Activated naive CD4-positive, alpha-beta T cell treated with anti-CD3 and anti-CD28 coated beads for 36 hours (primary cell): ENCODE measurements at regions not wholly inside any gene's neighbourhood (a gene's known extent, or its start where the extent isn't known, plus 50 kb on each side); places are given as distances from the start of the nearest gene placed in this dataset.

Experiments used
- CTCF ChIA-PET: fragments of 350-600 bp; sonication (Branson Sonifier 250); formaldehyde crosslinking; loops from one replicate; lab custom pipeline; 2021; ENCODE audit warnings: antibody characterized with exemption; lab: Charles Lee
- DNase-seq: peaks from one replicate; pipeline ENCODE4 v3.0.0-alpha.2; 2020
- H3K27ac Mint-ChIP-seq: one replicate; pipeline ENCODE4 v1.8.0; 2021; ENCODE audit warnings: mild to moderate bottlenecking, mixed read lengths
- H3K27me3 Mint-ChIP-seq: one replicate; pipeline ENCODE4 v1.8.0; 2021; ENCODE audit warnings: low read depth, mixed read lengths
- H3K36me3 Mint-ChIP-seq: one replicate; pipeline ENCODE4 v1.8.0; 2021; ENCODE audit warnings: low read depth, mixed read lengths
- H3K4me1 Mint-ChIP-seq: one replicate; pipeline ENCODE4 v1.8.0; 2021; ENCODE audit warnings: low read depth, mixed read lengths
- H3K4me3 Mint-ChIP-seq: one replicate; pipeline ENCODE4 v1.8.0; 2021; ENCODE audit warnings: mild to moderate bottlenecking, moderate library complexity, mixed read lengths
- H3K9me3 Mint-ChIP-seq: one replicate; pipeline ENCODE4 v1.8.0; 2021; ENCODE audit warnings: mixed read lengths
- intact Hi-C: fragments of 100-400 bp; cut with micrococcal nuclease; formaldehyde crosslinking; loops from one replicate; pipeline ENCODE4 v1.15.1; 2023

DNA sequence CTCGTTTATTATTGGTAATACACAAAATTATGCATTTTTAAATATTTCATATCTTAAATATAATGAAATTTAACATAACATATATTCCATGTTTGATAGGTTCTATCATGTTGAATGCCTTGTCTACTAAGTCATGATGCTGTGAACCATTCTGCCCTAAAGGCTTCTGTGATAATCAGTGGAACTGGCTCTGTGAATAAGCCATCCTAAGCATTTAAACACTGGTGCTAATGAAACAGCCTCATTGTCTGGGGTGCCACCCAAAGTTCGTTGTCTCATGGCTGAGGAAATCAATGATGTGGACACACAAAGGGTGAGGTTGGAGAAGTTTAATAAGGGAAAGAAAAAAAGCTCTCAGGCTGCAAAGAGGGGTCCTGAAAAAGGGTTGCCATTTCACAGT lies 264.7 kb upstream of the ZRANB2 start:
- DNase-seq: no peak
- Mint-ChIP-seq H3K27ac (no peak overlapping the region), H3K4me1 (no peaks in the 10 kb centered on the region), H3K9me3 (peaks cover 16% of the 10 kb centered on the region), H3K4me3 (no peak overlapping the region), H3K36me3 (no peaks in the 10 kb centered on the region), H3K27me3 (no peaks in the 10 kb centered on the region)
- CTCF ChIA-PET: no interaction called here
- intact Hi-C loops: no loop called here

DNA sequence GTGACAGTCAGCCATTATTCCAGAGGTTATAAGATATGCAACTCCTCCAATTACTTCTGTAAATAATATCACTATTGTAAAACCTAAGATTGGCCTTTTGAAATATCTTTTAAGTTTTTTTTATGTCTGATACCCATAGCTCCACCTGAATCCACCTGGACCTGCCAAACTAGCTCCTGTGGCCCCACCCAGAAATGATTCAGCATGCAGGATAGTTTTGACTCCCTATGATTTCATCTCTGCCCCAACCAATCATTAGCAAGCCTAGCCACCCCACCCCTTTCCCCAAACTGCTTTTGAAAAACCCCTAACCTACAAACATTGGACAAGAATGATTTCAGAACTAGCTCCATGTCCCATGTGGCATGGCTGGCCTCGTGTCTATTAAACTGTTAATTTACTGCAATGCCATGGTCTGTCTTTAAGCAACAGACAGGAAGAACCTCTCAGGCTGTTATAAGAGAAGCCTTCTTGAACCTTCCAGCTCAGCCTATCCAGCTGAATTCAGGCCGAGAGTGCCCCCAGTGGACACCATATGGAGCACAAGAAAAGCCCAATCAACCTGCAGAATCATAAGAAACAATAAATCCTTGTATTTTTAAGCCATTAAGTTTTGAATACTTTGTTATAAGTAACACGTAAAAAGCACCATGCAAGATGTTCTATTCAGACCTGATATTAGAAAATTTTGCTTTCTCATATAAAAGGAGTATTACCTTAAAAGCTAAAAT lies 263.0 kb upstream of the ZRANB2 start:
- no peaks in the 10 kb centered on the region for H3K27me3 Mint-ChIP-seq
- H3K4me3 Mint-ChIP-seq: no peak overlapping the region
- H3K36me3 Mint-ChIP-seq: no peaks in the 10 kb centered on the region
- intact Hi-C loops: no loop called here
- no peak for DNase-seq
- H3K4me1 Mint-ChIP-seq: no peaks in the 10 kb centered on the region
- CTCF ChIA-PET: no interaction called here
- H3K27ac Mint-ChIP-seq: no peak overlapping the region
- H3K9me3 Mint-ChIP-seq: peaks cover 20% of the 10 kb centered on the region

DNA sequence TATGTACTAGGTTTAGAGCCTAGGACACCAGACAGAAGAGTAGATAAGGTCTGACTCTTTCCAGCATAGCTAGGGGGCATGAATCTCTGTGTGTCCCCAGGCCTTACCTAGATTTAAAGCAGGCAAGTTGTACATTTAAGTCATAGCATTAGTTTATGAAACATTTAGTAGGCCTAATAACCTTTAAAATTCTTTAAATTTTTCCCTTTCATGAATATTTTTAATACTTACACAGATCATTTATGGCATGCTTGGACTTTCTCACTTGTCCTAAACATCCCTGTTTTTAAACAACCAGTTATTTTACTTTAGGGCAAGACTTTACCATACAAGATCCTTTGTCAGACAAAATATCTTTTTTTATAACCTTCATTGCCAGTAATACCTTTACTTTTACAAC lies 258.4 kb upstream of the ZRANB2 start:
- CTCF ChIA-PET: no interaction called here
- no peaks in the 10 kb centered on the region for H3K36me3 Mint-ChIP-seq
- intact Hi-C loops: no loop called here
- no peak overlapping the region for H3K27ac Mint-ChIP-seq
- H3K4me1 Mint-ChIP-seq: no peaks in the 10 kb centered on the region
- peaks cover 25% of the 10 kb centered on the region for H3K9me3 Mint-ChIP-seq
- DNase-seq: no peak
- H3K4me3 Mint-ChIP-seq: no peak overlapping the region
- H3K27me3 Mint-ChIP-seq: no peaks in the 10 kb centered on the region

GRCh38 chr1:71330991-71331390 lies 250.2 kb upstream of the ZRANB2 start:
- Mint-ChIP-seq H3K9me3 (peaks cover 13% of the 10 kb centered on the region), H3K27me3 (no peaks in the 10 kb centered on the region), H3K36me3 (no peaks in the 10 kb centered on the region), H3K27ac (no peak overlapping the region), H3K4me3 (no peak overlapping the region), H3K4me1 (no peaks in the 10 kb centered on the region)
- CTCF ChIA-PET: no interaction called here
- intact Hi-C loops: no loop called here
- no peak for DNase-seq

DNA sequence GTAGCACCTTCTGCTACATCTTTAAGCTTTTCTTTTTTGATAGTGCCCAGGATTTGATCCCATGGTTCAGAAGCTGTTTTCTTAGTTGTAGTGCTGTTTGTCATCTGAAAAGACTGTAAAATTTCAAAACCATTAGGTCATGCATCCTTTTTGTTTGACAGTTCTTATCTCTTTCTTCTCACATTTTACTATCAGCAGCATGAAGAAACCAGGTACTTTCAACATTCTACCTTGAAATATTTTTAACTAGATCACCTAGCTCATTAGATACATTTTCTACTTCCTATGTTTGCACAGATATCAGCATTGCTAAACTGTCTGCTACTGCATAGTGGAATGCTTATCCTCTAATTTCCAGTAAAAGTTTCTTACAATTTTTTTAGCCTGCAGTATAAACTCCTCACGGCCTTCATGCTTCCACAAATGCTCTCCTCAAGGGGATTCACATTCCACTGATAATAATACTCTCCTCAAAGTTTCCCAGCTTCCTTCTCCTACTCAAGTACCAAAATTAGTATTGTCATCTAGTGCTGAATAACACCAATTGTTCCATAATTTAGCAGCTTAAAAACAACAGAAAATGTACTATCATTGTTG lies 243.9 kb upstream of the ZRANB2 start:
- H3K9me3 Mint-ChIP-seq: peaks cover 29% of the 10 kb centered on the region
- DNase-seq: no peak
- H3K4me3 Mint-ChIP-seq: no peak overlapping the region
- H3K27me3 Mint-ChIP-seq: no peaks in the 10 kb centered on the region
- CTCF ChIA-PET: no interaction called here
- H3K27ac Mint-ChIP-seq: no peak overlapping the region
- H3K4me1 Mint-ChIP-seq: no peaks in the 10 kb centered on the region
- intact Hi-C loops: no loop called here
- no peaks in the 10 kb centered on the region for H3K36me3 Mint-ChIP-seq

DNA sequence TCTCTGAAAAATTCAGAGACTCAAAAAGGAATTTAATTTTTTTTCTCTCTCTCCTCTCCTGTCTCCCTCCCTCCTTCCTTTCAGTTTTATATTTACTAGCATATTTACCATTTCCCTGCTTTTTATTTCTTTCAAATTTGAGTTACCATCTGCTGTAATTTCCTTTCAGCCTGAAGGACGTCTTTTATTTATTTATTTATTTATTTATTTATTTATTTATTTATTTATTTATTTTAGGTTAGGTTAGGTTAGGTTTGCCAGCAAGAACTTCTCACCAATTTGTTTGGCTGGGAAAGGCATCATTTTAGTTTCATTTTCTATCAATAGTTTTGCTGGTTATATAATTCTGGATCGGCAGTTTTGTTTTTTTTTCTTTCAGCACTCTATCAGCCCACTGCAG lies 231.7 kb upstream of the ZRANB2 start:
- Mint-ChIP-seq H3K4me1 (no peaks in the 10 kb centered on the region), H3K4me3 (no peak overlapping the region), H3K27ac (no peak overlapping the region), H3K9me3 (peaks cover 9% of the 10 kb centered on the region), H3K36me3 (no peaks in the 10 kb centered on the region), H3K27me3 (no peaks in the 10 kb centered on the region)
- CTCF ChIA-PET: no interaction called here
- intact Hi-C loops: no loop called here
- no peak for DNase-seq

DNA sequence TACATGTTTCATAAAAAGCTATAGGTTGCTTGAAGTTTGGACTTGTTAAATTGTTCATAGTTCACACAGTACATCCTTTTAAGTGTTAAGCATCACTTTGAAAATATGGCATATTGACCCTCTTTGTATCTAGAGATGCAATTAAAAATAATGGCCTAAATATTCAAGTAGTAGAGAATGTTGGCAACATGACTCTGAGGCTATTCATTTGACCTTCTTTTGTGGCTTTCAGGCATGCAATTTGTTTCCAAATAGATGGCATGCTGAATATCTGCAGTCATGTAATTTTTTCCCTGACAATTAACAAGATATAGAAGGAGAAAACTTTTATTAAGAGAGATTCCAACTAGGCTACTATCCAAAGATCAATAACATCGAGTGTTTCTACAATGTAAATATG lies 230.5 kb upstream of the ZRANB2 start:
- Mint-ChIP-seq H3K4me3 (no peak overlapping the region), H3K27me3 (no peaks in the 10 kb centered on the region), H3K9me3 (peaks cover 7% of the 10 kb centered on the region), H3K27ac (no peak overlapping the region), H3K36me3 (no peaks in the 10 kb centered on the region), H3K4me1 (no peaks in the 10 kb centered on the region)
- CTCF ChIA-PET: no interaction called here
- DNase-seq: no peak
- intact Hi-C loops: no loop called here

DNA sequence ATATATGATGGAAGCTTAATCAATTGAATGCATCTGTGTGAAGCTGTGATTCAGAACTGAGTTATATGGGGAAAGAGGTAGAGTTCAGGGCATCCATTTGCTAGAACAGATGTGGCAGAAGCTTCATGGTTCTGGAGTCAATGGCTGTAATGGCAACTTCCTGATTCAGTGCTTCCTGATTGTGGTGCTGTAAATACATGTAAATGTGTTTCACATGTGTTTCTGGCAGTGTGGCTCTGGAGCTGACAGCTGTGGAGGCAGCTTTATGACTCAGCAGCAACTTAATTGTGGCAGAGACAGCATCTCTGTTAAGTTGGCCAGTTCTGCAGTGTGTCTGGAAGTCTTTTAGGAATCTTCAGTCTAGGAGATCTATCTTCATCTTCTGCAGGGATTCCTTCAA lies 226.6 kb upstream of the ZRANB2 start:
- no peaks in the 10 kb centered on the region for H3K36me3 Mint-ChIP-seq
- DNase-seq: no peak
- H3K27ac Mint-ChIP-seq: no peak overlapping the region
- H3K4me3 Mint-ChIP-seq: no peak overlapping the region
- H3K27me3 Mint-ChIP-seq: no peaks in the 10 kb centered on the region
- no peaks in the 10 kb centered on the region for H3K4me1 Mint-ChIP-seq
- CTCF ChIA-PET: no interaction called here
- peaks cover 2% of the 10 kb centered on the region for H3K9me3 Mint-ChIP-seq
- intact Hi-C loops: no loop called here

- Mint-ChIP-seq H3K9me3 (peaks cover 2% of the 10 kb centered on the region), H3K27me3 (no peaks in the 10 kb centered on the region), H3K4me3 (no peak overlapping the region), H3K4me1 (no peaks in the 10 kb centered on the region), H3K36me3 (no peaks in the 10 kb centered on the region), H3K27ac (no peak overlapping the region)
- CTCF ChIA-PET: no interaction called here
- no peak for DNase-seq
- intact Hi-C loops: no loop called here
These were observed 223.3 kb upstream of the ZRANB2 start for GRCh38 chr1:71304125-71304524.

DNA sequence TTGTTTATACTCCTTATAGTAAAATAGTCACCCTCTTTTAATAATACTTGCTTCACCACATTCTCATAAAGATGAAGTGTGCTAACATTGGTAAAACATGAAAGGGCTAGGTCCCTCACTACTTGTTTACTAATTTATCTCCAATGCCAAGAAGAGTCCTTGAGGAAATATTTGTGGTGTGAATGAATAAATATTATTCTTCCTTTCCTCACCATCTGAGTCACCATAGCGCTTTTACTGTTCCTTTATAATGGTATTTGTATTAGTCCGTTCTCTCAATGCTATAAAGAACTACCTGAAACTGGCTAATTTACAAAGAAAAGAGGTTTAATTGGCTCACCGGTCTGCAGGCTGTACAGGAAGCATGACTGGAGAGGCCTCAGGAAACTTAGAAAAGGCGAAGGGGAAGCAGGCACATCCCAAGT lies 222.8 kb upstream of the ZRANB2 start:
- Mint-ChIP-seq H3K27ac (no peak overlapping the region), H3K9me3 (peaks cover 2% of the 10 kb centered on the region), H3K4me3 (no peak overlapping the region), H3K36me3 (no peaks in the 10 kb centered on the region), H3K27me3 (no peaks in the 10 kb centered on the region), H3K4me1 (no peaks in the 10 kb centered on the region)
- intact Hi-C loops: no loop called here
- CTCF ChIA-PET: no interaction called here
- DNase-seq: no peak

- no peak overlapping the region for H3K4me3 Mint-ChIP-seq
- no peaks in the 10 kb centered on the region for H3K36me3 Mint-ChIP-seq
- no peaks in the 10 kb centered on the region for H3K4me1 Mint-ChIP-seq
- H3K27me3 Mint-ChIP-seq: no peaks in the 10 kb centered on the region
- CTCF ChIA-PET: no interaction called here
- intact Hi-C loops: no loop called here
- no peak overlapping the region for H3K27ac Mint-ChIP-seq
- DNase-seq: no peak
- no peaks in the 10 kb centered on the region for H3K9me3 Mint-ChIP-seq
These were observed 217.8 kb upstream of the ZRANB2 start for GRCh38 chr1:71298633-71299032.

DNA sequence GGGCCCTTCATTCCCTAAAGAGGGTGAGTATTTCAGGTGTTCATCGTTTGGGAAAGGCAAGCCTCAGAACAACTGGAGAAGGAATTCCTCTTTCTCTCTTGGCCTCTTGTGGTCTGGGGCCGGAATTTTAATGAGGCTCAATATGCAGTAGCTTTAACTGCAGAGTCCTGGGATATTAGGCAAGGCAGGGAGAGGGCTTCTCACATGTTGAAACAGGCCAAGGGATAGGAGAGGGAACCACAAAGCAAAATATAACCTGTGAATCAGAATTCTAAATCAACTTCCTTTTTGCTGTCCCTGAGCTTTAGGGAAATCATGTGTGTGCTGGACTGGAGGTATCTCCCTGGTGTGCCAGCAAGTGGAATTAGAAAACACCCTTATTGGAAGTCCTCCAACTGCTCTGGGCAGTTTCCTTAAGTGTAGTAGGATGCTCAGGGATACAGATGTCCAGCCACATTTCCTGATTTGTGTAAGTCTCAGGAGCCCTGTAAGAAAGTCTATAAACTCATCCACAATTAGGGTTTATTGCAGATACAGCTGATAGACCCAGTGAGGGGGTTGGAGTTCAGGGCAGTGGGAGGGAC lies 215.8 kb upstream of the ZRANB2 start:
- Mint-ChIP-seq H3K27ac (no peak overlapping the region), H3K4me3 (no peak overlapping the region), H3K36me3 (no peaks in the 10 kb centered on the region), H3K4me1 (no peaks in the 10 kb centered on the region), H3K27me3 (no peaks in the 10 kb centered on the region), H3K9me3 (peaks cover 3% of the 10 kb centered on the region)
- intact Hi-C loops: no loop called here
- DNase-seq: no peak
- CTCF ChIA-PET: interaction anchor here (1.0 kb wide), 1 partner anchor 22 kb away, joined by 3 read pairs; no protein-coding TSS in a partner anchor

- CTCF ChIA-PET: no interaction called here
- Mint-ChIP-seq H3K4me1 (no peaks in the 10 kb centered on the region), H3K27me3 (no peaks in the 10 kb centered on the region), H3K36me3 (no peaks in the 10 kb centered on the region), H3K9me3 (peaks cover 3% of the 10 kb centered on the region), H3K27ac (no peak overlapping the region), H3K4me3 (no peak overlapping the region)
- no peak for DNase-seq
- intact Hi-C loops: no loop called here
These were observed 214.5 kb upstream of the ZRANB2 start for GRCh38 chr1:71295350-71295749.
